Urinary bladder (tissue), 3 donors: ENCODE measurements at regions not wholly inside any gene's neighbourhood (a gene's known extent, or its start where the extent isn't known, plus 50 kb on each side); places are given as distances from the start of the nearest gene placed in this dataset.
"Not testable (repeated sequence)": the region's sequence is repeated elsewhere in the genome, so short reads cannot be mapped to it uniquely, and the experiment has no call there.

Experiments
- DNase-seq: peaks from one replicate; pipeline ENCODE4 v3.0.0-alpha.2; 2015; ENCODE audit errors: extremely low spot score
- H3K27ac ChIP-seq: one replicate; pipeline ENCODE4 v1.5.1; 2013; ENCODE audit warnings: low read depth, mild to moderate bottlenecking, moderate library complexity
- H3K36me3 ChIP-seq: one replicate; pipeline ENCODE4 v1.6.1; 2013; ENCODE audit warnings: mild to moderate bottlenecking, moderate library complexity; ENCODE audit not compliant: insufficient read depth
- H3K4me1 ChIP-seq: one replicate; pipeline ENCODE4 v1.6.1; 2013; ENCODE audit warnings: mild to moderate bottlenecking, moderate library complexity; ENCODE audit not compliant: insufficient read depth
- H3K4me3 ChIP-seq: one replicate; pipeline ENCODE4 v1.5.1; 2013; ENCODE audit warnings: low read depth, low read length
- WGBS: extraction: QIAGEN DNeasy Blood & Tissue Kit; methylation state at CpG from one replicate; pipeline ENCODE4 v1.1.7; 2013; 5-methylcytosine and 5-hydroxymethylcytosine counted together
- donor health status: healthy with polysubstance abuse.
- donor health status: healthy.

GRCh38 chr2:16067037-16067406 lies 126.7 kb downstream of the MYCN start:
- Histone ChIP-seq H3K27ac (no peak overlapping the region), H3K4me1 (no peaks in the 10 kb centered on the region), H3K36me3 (no peaks in the 10 kb centered on the region), H3K4me3 (no peak overlapping the region)
- no peak for DNase-seq
- 91% methylated on average over 10 of the region's 10 CpGs for WGBS

DNA sequence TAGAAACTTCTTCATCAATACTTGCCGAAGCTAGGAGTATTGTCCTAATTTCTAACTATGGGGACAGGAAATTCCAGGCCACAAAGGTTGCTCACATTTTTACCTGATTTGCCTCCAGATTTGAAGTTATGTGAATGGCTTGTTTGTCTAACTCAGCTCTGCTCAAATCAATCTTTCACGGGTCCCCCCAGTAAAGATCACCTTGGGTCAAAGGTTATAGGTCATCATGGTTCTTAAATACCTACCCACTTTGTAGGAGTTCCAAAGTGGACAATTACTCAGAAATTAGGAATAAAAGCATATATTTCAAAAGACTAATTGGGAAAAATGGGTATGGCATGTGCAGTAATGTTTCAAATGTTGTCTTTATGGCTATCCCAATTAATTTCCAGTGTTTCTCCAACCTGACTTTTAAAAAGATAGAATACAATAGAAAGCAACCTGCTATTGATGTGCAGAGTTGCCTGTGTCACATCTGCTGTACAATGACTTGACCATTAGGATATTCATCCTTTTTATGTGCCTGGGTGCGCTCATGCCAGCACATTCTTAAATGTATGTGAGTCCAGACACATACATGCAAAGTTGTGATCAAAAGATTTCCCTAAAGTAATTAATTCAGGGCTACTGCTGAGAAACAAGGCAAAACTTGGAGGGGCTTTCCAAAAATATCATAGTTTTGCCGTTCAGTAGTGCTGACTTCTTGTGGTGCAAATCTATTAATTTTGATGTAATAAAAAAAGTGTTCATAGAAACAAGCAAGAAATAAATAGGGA lies 126.1 kb downstream of the MYCN start:
- no peak overlapping the region for H3K27ac ChIP-seq
- no peak for DNase-seq
- H3K36me3 ChIP-seq, result no peaks in the 10 kb centered on the region
- H3K4me3 ChIP-seq, result no peak overlapping the region
- WGBS, result 81% methylated on average over 4 of the region's 4 CpGs
- H3K4me1 ChIP-seq, result no peaks in the 10 kb centered on the region

DNA sequence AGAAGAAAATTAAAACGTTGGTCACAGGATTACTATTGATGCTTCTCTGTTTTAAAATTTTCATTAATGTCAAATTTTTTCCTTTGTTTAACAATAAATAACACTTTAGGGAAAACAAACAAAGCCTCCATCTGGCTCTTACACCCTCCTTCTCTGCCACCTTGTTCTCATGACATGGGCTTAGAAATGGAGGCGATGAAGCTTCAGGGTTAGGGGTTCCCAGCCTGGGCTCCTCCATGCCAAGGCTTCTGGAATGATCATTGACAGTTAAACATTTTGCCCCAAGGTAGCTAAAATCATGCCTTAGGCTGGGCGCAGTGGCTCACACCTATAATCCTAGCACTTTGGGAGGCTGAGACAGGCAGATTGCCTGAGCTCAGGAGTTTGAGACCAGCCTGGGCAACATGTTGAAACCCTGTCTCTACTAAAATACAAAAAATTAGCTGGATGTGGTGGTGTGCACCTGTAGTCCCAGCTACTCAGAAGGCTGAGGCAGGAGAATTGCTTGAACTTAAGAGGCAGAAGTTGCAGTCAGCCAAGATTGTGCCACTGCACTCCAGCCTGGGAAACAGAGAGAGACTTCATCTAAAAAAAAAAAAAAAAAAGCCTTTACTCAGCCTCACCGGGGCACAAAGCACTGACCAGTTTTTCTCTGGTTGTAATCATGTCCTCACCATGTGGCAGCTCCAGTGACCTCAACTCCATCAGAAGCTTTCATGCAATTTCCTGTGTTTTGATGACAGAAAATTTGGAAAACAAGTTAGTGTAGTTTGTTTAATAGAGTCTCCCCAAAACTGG lies 125.1 kb downstream of the MYCN start:
- DNase-seq, H3K36me3 ChIP-seq, H3K4me3 ChIP-seq, H3K4me1 ChIP-seq, H3K27ac ChIP-seq: not testable (repeated sequence)
- WGBS, result 75% methylated on average over 4 of the region's 4 CpGs

DNA sequence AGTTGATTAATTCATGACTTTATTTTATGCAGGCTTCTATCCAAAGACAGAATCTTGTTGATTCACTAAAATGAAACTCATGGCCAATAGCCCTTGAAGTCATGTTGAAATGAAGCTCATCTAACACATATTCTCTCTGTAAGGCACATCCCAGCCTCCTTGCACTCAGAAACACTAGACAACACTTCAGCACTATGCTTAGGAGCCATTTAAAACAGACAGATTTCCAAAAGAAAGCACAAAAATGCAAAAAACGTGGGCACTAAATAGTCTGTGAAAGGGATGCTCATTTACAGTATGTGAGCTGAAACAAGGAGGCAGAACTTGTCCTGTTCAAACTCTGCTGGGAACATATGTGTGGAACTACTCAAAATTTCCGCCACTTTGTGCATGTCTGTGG lies 124.4 kb downstream of the MYCN start:
- no peaks in the 10 kb centered on the region for H3K4me1 ChIP-seq
- DNase-seq, result no peak
- WGBS, result 81% methylated on average over 2 of the region's 2 CpGs
- H3K36me3 ChIP-seq, result no peaks in the 10 kb centered on the region
- H3K27ac ChIP-seq, result no peak overlapping the region
- no peak overlapping the region for H3K4me3 ChIP-seq

DNA sequence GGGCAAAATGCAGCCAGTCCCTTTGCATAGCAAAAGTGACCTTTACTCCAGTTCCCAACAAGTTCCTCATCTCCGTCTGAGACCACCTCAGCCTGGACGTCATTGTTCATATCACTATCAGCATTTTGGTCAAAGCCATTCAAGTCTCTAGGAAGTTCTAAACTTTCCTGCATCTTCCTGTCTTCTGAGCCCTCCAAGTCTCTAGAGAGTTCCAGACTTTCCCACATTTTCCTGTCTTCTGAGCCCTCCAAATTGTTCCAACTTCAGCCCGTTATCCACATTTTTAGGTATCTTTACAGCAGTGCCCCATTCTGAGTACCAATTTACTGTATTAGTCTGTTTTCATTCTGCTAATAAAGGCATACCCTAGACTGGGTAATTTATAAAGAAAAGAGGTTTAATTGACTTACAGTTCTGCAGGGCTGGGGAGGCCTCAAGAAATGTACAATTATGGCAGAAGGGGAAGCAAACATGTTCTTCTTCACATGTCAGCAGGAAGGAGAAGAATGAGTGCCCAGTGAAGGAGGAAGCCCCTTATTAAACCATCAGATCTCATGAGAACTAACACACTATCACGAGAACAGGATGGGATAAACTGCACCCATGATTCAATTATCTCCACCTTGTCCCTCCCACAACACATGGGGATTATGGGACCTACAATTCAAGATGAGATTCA lies 123.7 kb downstream of the MYCN start:
- WGBS, result 87% methylated on average over 4 of the region's 4 CpGs
- no peak for DNase-seq
- Histone ChIP-seq H3K36me3 (no peaks in the 10 kb centered on the region), H3K27ac (no peak overlapping the region), H3K4me3 (no peak overlapping the region), H3K4me1 (no peaks in the 10 kb centered on the region)

DNA sequence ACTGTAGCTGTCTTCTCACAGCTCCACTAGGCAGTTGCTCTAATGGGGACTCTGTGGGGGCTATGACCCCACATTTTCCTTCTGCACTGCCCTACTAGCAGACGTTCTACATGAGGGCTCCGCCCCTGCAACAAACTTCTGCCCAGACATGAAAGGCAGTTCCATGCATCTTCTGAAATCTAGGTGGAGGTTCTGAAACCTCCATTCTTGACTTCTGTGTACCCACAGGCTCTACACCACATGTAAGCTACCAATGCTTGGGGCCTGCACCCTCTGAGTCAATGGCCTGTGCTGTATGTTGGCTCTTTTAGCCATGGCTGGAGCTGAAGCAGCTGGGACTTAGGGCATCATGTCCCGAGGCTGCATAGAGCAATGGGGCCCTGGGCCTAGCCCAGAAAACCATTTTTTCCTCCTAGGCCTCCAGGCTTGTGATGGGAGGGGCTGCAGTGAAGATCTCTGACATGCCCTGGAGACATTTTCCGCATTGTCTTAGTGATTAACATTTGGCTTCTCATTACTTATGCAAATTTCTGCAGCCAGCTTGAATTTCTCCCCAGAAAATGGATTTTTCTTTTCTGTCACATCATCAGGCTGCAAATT lies 123.0 kb downstream of the MYCN start:
- Histone ChIP-seq H3K27ac (no peak overlapping the region), H3K4me1 (no peaks in the 10 kb centered on the region), H3K36me3 (no peaks in the 10 kb centered on the region), H3K4me3 (no peak overlapping the region)
- no peak for DNase-seq
- 81% methylated on average over 4 of the region's 4 CpGs for WGBS

DNA sequence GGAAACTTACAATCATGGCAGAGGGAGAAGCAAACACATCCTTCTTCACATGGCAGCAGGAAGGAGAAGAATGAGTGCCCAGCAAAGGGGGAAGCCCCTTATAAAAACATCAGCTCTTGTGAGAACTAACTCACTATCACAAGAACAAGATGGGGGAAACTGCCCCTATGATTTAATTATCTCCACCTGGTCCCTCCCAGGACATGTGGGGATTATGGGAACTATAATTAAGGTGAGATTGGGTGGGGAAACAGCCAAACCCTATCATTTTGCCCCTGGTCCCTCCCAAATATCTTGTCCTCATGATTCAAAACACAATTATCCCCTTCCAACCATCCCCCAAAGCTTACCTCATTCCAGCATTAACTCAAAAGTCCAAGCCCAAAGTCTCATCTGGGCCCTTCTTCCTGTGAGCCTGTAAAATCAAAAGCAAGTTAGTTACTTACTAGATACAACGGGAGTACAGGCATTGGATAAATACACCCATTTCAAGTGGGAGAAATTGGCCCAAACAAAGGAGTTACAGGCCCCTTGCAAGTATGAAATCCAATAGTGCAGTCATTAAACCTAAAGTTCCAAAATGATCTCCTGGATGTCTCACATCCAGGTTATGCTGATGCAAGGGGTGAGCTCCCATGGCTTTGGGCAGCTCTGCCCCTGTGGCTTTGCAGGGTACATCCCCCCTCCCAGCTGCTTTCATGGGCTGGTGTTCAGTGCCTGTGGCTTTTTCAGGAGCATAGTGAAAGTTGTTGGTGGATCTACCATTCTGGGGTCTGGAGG lies 122.3 kb downstream of the MYCN start:
- Histone ChIP-seq H3K4me3 (no peak overlapping the region), H3K4me1 (no peaks in the 10 kb centered on the region), H3K27ac (no peak overlapping the region), H3K36me3 (no peaks in the 10 kb centered on the region)
- WGBS, result 83% methylated on average over 1 of the region's 1 CpG
- no peak for DNase-seq

- no peaks in the 10 kb centered on the region for H3K4me1 ChIP-seq
- no peak for DNase-seq
- no peaks in the 10 kb centered on the region for H3K36me3 ChIP-seq
- no peak overlapping the region for H3K27ac ChIP-seq
- no peak overlapping the region for H3K4me3 ChIP-seq
- 68% methylated on average over 2 of the region's 2 CpGs for WGBS
Measured at GRCh38 chr2:16061441-16062217, 121.3 kb downstream of the MYCN start.

DNA sequence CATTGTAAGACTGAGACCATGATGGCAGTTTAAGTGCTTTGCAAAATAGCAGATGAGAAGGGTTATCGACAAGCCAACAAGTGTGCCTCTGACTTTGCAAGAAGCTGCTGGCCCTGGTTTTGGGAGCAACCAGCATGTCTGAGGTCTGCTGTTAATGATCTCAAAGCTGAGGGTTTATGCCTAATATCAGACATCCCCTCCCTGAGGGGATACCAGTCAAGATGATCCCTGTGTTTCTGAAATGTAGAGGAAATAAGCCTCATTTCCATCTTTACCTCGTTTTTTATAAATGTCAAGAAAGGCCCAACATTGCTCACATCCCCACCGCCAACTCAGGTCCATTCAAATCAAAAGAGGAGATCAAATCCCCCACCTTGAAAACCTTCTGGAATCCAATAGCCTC lies 120.6 kb downstream of the MYCN start:
- 83% methylated on average over 3 of the region's 3 CpGs for WGBS
- Histone ChIP-seq H3K27ac (no peak overlapping the region), H3K36me3 (no peaks in the 10 kb centered on the region), H3K4me3 (no peak overlapping the region), H3K4me1 (no peaks in the 10 kb centered on the region)
- no peak for DNase-seq

- 84% methylated on average over 3 of the region's 3 CpGs for WGBS
- no peak overlapping the region for H3K27ac ChIP-seq
- no peaks in the 10 kb centered on the region for H3K4me1 ChIP-seq
- DNase-seq, result no peak
- no peaks in the 10 kb centered on the region for H3K36me3 ChIP-seq
- H3K4me3 ChIP-seq, result no peak overlapping the region
Measured at GRCh38 chr2:16060125-16060935, 120.0 kb downstream of the MYCN start.

- Histone ChIP-seq H3K4me3 (no peak overlapping the region), H3K36me3 (no peaks in the 10 kb centered on the region), H3K27ac (no peak overlapping the region), H3K4me1 (no peaks in the 10 kb centered on the region)
- no peak for DNase-seq
- WGBS, result 95% methylated on average over 4 of the region's 4 CpGs
Measured at GRCh38 chr2:16059393-16060016, 119.2 kb downstream of the MYCN start.
